ENCODE measurements at regions not wholly inside any gene's neighbourhood (a gene's known extent, or its start where the extent isn't known, plus 50 kb on each side); places are given as distances from the start of the nearest gene placed in this dataset.
"Not testable (repeated sequence)": the region's sequence is repeated elsewhere in the genome, so short reads cannot be mapped to it uniquely, and the experiment has no call there.

DNA sequence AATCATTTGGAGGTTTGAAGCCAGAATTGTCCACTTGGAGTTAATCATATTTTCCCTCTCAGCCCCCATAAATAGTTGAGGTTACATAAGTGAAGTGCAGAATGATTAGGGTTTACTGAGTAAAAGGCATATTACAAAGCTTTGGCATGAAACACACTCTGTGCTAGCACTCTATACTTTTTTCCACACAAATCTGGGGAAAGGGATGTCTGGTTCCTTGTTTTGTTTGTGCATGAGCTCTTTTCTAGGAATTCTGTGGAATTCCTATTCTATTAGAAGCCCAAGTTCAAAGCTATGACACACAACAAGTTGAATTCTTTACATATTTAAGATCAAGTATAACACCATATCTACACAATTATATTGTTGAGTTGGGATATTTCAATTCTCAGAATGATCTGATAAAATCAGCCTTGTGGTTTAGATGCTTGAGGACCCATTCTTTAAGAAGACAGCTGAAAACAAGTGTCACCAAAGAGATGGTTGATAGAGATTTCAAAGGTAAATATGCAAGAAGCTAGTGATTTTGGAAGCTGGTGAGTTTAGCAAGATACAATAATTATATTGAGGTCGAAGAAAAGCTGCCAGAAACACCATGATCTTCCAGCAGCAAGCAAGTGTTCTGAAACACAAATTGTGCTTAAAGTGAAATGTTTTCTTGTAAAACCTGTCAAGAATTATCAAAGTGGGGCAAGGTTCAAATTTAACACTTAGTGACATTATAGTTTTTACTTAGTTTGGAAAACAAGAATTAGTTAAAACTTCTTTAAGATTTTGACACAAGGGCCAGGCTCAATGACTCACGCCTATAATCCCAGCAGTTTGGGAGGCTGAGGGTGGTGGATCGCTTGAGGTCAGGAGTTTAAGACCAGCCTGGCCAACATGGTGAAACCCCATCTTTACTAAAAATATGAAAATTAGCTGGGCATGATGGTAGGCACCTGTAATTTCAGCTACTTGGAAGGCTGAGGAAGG, 122.6 kb downstream of the INHBA start:
- DNase-seq (ENCODE audit: low read depth, low spot score), result peak; percentile 85

DNA sequence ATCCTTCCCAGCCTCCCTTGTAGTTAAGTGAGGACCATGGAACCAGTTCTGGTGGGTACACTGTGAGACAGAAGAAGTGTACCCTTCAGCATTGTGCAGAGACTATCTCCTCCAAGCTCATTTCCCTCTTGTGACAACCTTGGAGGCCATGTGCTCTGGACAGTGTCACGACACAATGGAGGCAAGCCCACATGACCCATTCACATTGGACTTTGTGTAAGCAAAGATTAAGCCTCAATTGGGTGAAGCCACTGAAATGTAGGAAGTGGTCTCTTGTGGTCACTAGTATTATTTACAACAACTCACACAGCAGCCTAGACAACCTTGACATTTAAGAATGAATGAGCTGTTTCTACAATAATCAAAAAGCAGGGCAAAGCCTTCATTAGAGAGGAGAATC, 124.2 kb downstream of the INHBA start:
- DNase-seq (ENCODE audit: low read depth, low spot score), result no peak

DNA sequence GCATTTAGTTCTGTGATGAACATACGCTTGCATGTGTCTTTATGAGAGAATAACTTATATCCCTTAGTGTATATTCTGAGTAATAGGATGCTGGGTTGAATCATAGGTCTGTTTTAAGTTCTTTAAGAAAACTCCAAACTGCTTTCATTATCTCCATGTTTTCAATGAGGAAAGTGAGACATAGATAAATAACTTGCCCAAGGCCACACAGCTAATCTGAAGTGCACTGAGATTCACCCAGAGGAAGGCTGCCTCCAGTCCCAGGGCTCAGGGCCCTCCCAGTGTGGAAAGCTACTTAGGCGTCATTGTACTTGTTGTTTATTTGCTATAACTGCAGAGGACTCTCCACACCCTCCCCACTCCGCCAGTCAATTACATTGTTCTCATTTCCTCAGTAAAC, 126.7 kb downstream of the INHBA start:
- no peak for DNase-seq (ENCODE audit: low read depth, low spot score)

DNA sequence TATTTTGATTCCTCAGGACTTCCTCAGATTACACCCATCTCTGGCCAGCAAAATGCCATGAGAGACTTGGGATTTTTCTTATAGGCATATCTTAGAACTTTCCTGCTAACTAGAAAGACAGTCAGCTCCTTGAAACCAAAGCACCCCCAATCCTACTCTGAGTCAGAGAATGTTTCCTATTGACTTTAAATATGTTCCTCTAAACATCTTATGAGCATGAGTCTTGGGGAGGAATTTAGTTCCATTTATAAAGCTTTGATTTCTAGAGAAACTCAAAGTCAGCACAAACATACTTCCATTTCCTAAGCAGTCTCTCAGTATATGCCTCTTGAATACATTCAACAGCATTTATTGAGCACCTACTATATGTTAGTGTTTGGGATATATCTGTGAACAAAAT, 128.5 kb downstream of the INHBA start:
- DNase-seq (ENCODE audit: low read depth, low spot score), result peak; percentile 66

DNA sequence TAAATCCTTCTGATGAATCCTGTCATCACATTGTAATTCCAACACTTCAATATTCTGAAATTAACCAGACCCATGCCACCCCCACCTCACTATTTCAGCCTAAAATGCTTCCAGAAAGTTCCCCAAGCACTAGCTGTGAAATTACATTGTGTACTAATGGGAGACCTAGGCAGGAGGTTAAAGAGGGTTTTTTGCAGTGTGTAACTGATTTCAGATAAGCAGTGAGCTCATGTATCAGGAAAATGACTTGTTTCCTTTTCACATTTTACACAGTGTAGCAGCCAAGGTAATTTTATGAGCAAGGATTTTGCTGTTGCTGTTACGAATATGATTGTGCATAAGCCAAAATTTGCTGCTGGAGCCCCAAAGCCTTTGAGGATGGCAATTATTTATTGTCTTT, 129.0 kb downstream of the INHBA start:
- DNase-seq (ENCODE audit: low read depth, low spot score), result peak; percentile 73

DNA sequence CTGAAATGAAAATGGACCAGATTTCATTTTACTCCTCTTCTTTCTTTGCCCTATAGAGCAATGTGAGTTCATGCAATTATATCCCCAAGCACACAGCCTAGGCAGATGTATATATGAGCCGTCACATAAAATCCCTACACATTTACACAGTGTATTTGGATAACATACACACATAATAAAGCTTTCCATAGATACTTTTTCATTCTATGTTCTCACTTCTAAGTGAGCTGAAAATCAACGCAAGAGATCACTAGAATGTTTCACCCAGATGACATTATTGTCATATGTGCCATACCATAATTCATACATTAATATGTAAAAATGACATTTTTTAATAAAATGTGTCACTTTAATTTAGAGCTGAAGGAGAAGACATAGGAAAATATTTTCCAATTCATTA, 129.4 kb downstream of the INHBA start:
- DNase-seq (ENCODE audit: low read depth, low spot score), result no peak

DNA sequence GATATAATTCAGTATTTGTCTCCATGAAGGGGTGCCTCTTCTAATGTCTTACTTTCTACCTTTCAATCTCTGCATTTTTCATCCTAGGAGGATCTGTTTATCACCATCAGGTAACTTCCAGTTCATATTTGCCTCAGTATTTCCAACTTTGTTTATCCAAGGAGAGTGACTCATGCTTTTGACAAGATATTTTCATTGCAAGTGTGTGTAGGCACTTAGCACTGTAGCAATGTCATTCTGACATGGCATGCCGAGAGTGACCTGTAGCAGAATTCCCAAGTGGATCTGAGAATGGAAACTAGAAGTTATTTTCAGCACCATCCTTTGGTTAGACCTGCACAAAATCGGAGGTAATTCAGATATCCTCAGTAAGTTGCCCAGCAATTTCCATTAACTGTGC, 129.9 kb downstream of the INHBA start:
- DNase-seq (ENCODE audit: low read depth, low spot score), result peak; percentile 44

DNA sequence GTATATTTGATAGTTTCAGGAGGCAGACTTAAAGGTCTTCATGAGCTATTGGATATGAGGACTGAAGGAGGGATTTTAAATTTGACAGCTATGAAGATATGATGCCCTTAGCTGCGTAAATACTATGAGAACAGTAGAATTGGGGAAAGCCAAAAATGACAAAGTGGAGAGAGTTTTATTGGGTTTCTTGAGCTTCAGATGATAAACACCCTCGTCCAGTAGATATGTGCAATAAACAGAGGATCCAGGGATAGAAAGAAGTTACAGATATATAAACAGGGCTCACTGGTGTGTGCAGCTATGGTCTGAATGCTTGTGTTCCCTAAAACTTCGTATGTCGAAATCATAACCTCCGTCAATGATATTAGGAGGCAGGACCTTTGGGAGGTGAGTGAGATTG, 131.3 kb downstream of the INHBA start:
- DNase-seq (ENCODE audit: low read depth, low spot score), result no peak

DNA sequence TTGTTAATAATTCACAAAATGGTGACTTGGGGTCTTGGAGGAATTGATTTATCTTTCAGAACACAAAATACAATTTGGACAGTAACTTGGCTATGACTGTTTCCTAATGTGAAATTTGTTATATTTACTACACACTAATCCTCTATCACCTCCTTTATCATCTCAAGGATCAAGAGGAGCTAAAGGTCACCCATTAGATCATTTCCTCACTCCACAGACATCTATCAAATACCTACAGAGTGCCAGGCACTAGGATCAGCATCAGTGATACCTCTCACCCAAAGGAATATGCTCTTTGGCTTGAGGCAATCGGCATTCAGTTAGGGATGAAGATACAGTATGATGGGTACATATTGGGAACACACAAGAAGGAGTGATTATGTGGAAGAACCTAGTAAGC, 132.1 kb downstream of the INHBA start:
- DNase-seq (ENCODE audit: low read depth, low spot score), result no peak

DNA sequence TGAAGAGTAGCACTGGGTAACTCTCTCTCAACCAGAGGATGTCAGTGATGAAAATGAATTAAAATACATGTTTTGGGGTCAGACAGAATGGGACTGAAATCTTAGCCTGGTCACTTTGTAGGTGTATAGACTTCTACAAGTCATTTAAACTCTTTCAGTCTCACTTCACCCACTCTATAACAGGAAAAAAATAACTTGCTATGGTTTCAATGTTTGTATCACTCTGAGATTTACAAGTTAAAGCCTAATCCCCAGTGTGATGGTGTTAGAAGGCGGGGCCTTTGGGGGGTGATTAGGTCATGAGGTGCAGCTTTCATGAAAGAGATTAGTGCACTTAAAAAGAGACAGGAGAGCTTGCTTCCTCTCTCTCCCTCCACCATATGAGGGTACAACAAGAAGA, 134.8 kb downstream of the INHBA start:
- no peak for DNase-seq (ENCODE audit: low read depth, low spot score)

DNA sequence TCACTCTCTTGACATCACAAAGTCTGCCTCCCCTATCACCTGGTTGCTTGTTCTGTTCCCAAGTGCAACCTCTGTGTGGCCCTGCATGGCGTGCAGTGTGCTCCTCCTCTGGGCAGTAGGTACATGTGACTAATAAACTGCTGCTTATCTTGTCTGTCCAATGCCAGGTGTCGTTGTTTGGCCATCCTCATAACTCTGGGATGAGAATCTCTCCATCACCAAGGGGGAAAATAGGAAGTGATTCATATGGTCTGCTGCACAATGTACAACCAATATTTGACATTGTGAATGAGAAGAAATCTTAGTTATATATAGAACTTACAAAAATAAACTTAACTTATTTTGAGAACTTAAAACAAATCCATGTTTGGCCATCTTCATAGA, 135.2 kb downstream of the INHBA start:
- no peak for DNase-seq (ENCODE audit: low read depth, low spot score)

DNA sequence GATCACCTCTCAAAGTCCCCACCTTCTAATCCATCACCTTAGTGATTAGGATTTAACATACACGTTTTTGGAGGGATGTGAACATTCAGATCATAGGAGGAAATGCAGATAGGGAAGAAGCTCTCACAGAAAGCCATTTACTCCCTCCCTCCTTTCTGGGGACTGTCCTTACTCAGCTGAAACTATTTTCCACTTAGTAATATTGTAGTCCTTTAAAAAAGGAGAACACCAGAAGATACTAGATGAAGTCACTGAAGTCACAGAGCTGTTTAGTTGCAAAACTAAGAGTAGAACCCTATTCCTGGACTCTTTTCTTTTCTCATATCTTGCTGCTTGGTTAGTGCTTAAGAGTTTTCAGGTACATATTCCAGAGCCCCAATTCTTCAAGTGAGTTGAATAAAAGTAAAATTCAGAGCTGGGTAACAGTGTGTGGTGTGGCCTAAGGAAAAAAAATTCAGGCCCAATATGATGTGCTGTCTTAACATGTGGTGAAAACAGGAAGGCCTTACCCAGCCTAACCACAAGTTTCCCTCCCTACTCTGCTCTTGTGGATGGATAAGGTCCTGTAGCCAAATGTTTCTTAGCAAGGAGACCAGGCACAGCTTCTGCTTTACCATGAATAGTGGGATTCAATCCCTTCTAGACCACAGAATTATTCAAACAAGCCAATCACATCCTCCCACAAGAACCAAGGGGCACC, 135.7 kb downstream of the INHBA start:
- DNase-seq (ENCODE audit: low read depth, low spot score), result no peak

DNA sequence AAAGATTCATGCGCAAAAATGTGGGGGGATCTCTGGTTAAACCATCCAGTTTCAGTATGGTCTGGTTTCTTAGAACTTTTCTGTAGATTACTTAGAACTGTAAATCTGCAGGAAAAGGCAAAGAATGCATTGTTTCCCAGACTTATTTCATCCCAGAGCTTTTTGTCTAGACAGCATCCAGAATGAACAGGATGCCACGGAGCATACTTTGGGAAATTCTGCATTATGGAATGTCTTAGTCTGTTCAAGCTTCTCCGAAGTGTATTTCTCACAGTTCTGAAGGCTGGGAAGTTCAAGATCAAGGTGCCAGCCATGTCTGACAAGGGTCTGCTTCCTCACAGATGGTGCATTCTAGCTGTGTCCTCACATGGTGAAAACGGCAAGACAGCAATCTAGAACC, 136.3 kb downstream of the INHBA start:
- DNase-seq (ENCODE audit: low read depth, low spot score), result peak; percentile 22

DNA sequence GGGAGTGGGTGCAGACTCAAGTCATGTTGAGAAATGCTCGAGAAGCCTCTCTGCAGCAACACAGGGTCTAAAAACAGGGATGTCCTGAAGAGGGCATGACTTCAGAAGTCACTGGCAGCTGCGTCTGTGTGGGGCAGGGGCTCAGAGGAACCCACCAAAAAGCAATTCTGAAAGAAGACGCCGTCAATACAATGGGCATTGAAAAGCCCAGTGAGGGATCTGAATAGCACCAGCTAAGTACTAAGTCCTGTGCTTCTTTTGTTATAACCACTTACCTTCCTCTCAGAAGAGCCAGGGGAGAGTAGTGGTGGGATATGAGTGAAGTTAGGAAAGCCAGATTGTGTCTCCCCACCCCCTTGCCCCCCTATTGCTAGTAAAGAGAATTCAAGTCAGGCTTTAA, 137.2 kb downstream of the INHBA start:
- no peak for DNase-seq (ENCODE audit: low read depth, low spot score)

DNA sequence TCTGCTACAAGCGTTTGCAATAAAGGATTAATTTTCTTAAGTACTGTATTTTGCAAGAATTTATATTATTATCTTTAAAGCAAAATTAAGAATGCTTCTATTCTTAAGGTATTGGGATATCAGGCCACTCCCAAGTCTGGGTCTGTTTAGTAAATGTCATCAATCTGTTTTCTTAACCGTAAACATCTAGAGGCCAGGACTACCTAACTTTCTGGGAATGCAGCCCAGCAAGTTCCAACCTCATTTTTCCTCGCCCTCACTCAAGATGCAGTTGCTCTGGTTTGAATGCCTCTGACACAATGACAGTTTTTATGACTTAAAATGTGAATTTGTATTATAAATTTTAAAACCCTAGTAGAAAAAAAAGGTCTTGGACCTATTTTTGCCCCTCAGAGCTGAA, 143.5 kb downstream of the INHBA start:
- DNase-seq (ENCODE audit: low read depth, low spot score), result no peak

DNA sequence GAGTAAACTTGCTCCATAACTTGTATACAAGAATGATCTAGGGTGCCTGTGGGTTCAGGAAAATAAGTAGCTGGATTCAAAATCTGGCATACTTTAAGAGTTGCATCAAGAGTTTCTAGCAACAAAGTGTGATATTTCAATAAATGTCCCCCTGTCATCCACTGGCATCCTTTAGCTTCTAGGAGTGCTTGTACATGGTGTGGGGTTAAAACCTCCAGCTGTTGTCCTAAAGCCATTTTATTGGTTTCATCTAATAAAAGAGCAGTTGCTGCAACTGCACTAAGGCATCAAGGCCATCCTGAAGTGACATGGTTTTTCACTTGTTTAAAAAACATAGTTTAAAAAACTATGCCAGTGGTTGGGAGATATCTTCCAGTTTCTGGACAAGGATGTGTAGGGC, 148.4 kb downstream of the INHBA start:
- DNase-seq (ENCODE audit: low read depth, low spot score), result no peak

DNA sequence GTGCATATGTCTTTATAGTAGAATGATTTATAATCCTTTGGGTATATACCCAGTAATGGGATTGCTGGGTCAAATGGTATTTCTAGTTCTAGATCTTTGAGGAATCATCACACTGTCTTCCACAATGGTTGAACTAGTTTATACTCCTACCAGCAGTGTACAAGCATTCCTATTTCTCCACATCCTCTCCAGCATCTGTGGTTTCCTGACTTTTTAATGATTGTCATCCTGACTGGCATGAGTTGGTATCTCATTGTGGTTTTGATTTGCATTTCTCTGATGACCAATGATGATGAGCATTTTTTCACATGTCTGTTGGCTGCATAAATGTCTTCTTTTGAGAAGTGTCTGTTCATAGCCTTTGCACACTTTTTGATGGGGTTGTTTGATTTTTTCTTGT, 152.8 kb downstream of the INHBA start:
- DNase-seq (ENCODE audit: low read depth, low spot score), result not testable (repeated sequence)

DNA sequence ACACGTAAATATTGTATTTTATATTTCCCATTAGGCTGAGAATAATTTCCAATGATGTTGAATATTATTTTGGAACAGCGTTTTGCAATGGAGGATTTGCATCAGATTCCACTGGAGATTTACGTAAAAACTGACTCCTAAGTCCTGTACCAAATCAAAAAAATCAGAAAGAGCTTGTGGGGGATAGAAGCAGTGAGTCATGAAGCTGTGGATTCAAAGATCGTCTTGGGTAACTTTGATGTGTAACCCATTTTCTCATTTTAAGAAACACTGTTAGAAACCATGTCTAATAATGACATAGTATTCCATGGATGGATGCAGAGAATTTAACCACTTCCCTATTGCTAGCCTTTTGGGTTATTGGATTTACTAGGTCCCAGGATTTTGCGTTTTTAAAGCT, 158.6 kb downstream of the INHBA start:
- no peak for DNase-seq (ENCODE audit: low read depth, low spot score)

DNA sequence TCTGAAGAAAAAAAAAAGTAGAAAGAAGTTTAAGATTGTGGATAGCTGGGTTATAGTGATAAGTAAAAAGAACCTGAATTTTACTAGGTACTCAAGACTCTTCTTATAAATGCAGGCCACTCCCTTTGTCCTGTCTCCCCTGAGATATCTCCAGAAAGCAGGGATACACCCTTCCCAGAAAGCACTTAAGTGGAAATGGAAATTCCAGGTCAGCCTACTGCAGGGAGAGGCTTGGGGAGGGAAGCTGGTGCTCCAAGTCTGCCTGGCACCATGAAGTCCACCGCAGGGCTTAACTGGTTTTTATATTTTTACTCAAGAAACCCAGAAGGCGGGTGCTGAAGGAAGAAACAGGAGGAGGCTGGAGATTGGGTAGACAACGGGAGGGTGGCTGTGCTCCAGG, 162.3 kb downstream of the INHBA start:
- DNase-seq (ENCODE audit: low read depth, low spot score), result no peak

DNA sequence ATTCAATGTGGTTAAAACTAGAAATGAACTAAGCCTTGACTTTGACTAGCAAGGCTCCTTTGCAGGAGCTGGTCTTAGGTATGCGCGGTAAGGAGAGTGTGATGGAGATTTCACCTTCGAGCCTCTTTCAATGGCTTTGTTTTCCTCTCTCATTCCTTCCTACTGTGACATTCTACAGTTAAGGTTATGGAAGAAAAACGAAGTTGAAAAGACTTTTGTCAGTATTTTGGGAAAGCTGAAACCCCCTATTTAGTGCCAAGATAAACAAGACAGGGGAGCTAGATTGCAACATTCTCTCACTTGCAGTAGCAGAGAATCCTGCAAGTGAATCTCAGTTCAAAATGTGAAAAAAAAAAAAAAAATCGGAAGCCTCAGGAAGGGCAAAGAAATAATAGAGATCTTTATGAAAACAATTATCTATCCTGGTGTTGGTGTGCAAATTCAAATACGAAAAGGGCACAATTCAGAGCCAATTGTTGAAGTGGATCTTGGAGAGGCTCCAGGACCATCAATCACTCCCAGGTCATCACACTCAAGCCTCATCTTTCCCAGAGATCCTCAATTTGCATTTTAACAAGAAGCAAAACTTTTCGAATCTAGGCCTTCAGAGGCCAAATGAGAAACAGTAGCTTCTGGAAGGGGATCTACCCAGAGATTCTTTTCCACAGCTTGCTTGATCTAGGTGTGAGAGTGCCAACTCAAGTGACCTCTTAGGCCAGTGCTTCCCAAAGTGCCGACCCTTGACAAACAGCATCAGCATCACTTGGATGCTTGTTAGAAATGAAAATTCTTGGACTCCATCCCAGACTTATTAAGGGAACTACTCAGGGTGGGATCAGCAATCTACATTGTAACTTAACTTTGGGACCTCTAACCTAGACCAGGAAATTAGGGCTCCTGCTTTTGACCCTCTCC, 163.8 kb downstream of the INHBA start:
- DNase-seq (ENCODE audit: low read depth, low spot score), result no peak

DNA sequence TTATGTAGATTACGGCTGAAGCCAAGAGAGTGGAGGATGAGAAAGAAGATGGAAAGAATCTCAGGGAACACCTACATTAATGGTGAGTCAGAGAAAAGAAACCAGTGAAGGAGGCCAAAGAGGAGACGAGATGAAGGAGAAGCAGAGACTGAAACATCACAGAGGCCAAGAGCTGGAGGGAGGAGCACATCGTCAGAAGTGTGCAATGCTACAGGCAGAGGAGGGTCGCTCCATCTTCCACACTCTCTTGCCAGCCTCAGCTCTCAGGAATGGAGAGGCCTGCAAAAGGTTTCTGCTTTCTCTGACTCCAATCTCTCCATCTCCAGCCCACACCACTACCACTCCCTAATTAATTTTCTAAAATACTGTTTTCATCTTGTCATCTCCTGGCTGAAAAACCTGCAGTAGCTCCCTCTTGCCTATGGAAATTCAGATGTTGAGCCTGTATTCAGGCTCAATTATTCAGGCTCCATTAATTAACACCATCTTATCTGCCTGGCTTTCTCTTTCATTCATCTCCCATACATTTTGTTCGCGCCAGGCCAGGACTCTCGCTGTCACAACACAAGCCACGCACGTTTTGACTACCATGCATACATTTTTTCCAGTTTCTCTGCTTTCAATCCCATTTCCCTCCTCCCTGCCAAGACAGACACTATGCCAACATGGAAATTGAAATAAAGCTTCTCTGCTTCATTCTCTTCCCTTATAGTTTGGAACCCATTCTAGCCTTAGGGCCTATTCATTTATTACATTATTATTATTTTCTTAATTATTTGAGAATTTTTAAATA, 165.8 kb downstream of the INHBA start:
- DNase-seq (ENCODE audit: low read depth, low spot score), result no peak

Measured in pulmonary artery endothelial cell (primary cell).